ENCODE measurements at regions not wholly inside any gene's neighbourhood (a gene's known extent, or its start where the extent isn't known, plus 50 kb on each side); places are given as distances from the start of the nearest gene placed in this dataset.

DNA sequence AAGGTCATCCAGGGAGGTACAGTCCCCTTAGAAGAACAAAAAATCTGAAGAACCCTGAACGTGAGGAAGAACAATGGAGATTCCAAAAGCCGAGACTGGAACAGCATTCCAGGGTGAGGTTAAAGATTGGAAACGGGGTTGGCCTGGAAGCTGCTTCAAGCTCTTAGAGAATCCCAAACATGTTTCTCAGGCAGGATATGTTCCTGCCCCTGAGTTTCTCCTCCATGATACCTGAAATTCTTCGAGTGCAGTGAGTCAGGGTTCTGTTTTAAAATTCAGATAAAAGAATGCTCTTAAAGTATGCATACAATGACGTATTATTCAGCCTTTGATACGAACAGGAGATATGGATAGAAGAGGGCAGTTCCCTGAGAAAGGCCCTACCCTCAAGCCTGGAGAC is 293.1 kb downstream of the HS3ST3B1 start:
- DNase-seq (ENCODE audit: low read depth, low spot score) (no peak), ATAC-seq (no peak)
- Histone ChIP-seq H4K20me1 (ENCODE audit: insufficient read depth) (no peaks in the 10 kb centered on the region), H3K4me3 (replicated peaks in 1 of 2; ENCODE audit: low read depth in 1 of 2, low read length in 2 of 2) (no peak overlapping the region), H3K4me1 (ENCODE audit: control insufficient read depth in 1 of 2, insufficient read depth in 2 of 2, low read length in 2 of 2) (no peaks in the 10 kb centered on the region), H3K36me3 (ENCODE audit: control insufficient read depth in 1 of 2, insufficient read depth in 2 of 2, low read length in 2 of 2) (no peaks in the 10 kb centered on the region), H2AFZ (ENCODE audit: low read depth, low read length, poor library complexity, severe bottlenecking) (no peak overlapping the region), H3K27ac (ENCODE audit: low read depth, low read length) (no peak overlapping the region), H3K9ac (ENCODE audit: low read length) (no peak overlapping the region), H3K9me2 (ENCODE audit: insufficient read depth) (no peaks in the 10 kb centered on the region), H3K4me2 (ENCODE audit: low read length) (no peak overlapping the region), H3K79me2 (ENCODE audit: insufficient read depth, low read length) (no peaks in the 10 kb centered on the region), H3K27me3 (ENCODE audit: insufficient read depth, low read length) (no peaks in the 10 kb centered on the region), H3K9me3 (ENCODE audit: control insufficient read depth in 1 of 2, insufficient read depth in 1 of 2, low read depth in 1 of 2, low read length in 2 of 2) (peaks cover 0 to 1% of the 10 kb centered on the region in 2 experiments; a peak in 1 of 4 replicates)
- ChIA-PET RAD21 (ENCODE audit: low non-redundant PET in 1 of 2, low total read pairs in 2 of 2, uncharacterized antibody in 2 of 2, unreplicated experiment in 2 of 2) (no interaction called here), POLR2A (no interaction called here), CTCF (no interaction called here)
- BruUV-seq (replicated peaks) = no TSS peak
- intact Hi-C loops (cut with micrococcal nuclease) = no loop called here
- no peak for TF ChIP-seq RAD21 (IDR thresholded peaks at IDR 0.05; ENCODE audit: low read depth)
- TF ChIP-seq ATF3 (IDR thresholded peaks at IDR 0.05) = no peak

GRCh38 chr17:14590459-14591250 is 289.8 kb downstream of the HS3ST3B1 start:
- Histone ChIP-seq H3K79me2 (ENCODE audit: insufficient read depth, low read length) (no peaks in the 10 kb centered on the region), H3K4me2 (ENCODE audit: low read length) (no peak overlapping the region), H3K9me2 (ENCODE audit: insufficient read depth) (no peaks in the 10 kb centered on the region), H3K27ac (ENCODE audit: low read depth, low read length) (no peak overlapping the region), H3K27me3 (ENCODE audit: insufficient read depth, low read length) (no peaks in the 10 kb centered on the region), H3K9me3 (ENCODE audit: control insufficient read depth in 1 of 2, insufficient read depth in 1 of 2, low read depth in 1 of 2, low read length in 2 of 2) (peaks cover 0 to 3% of the 10 kb centered on the region in 2 experiments; a peak in 1 of 4 replicates), H3K4me3 (replicated peaks in 1 of 2; ENCODE audit: low read depth in 1 of 2, low read length in 2 of 2) (no peak overlapping the region), H3K36me3 (ENCODE audit: control insufficient read depth in 1 of 2, insufficient read depth in 2 of 2, low read length in 2 of 2) (no peaks in the 10 kb centered on the region), H3K4me1 (ENCODE audit: control insufficient read depth in 1 of 2, insufficient read depth in 2 of 2, low read length in 2 of 2) (no peaks in the 10 kb centered on the region), H2AFZ (ENCODE audit: low read depth, low read length, poor library complexity, severe bottlenecking) (no peak overlapping the region), H4K20me1 (ENCODE audit: insufficient read depth) (no peaks in the 10 kb centered on the region), H3K9ac (ENCODE audit: low read length) (no peak overlapping the region)
- CTCF ChIA-PET = no interaction called here
- TF ChIP-seq ELF1 (IDR thresholded peaks at IDR 0.05; ENCODE audit: borderline replicate concordance, low read depth) = no peak
- no peak for TF ChIP-seq SP1 (IDR thresholded peaks at IDR 0.05; ENCODE audit: low read depth)
- no peak for TF ChIP-seq MAX (IDR thresholded peaks at IDR 0.05)
- no peak for TF ChIP-seq JUND (IDR thresholded peaks at IDR 0.05)
- DNase-seq (ENCODE audit: low read depth, low spot score) (no peak), ATAC-seq (no peak)
- intact Hi-C loops (cut with micrococcal nuclease) = no loop called here
- POLR2A ChIA-PET = no interaction called here
- RAD21 ChIA-PET (ENCODE audit: low non-redundant PET in 1 of 2, low total read pairs in 2 of 2, uncharacterized antibody in 2 of 2, unreplicated experiment in 2 of 2) = no interaction called here
- BruUV-seq (replicated peaks) = no TSS peak
